ENCODE measurements at regions not wholly inside any gene's neighbourhood (a gene's known extent, or its start where the extent isn't known, plus 50 kb on each side); places are given as distances from the start of the nearest gene placed in this dataset.
"Not testable (repeated sequence)": the region's sequence is repeated elsewhere in the genome, so short reads cannot be mapped to it uniquely, and the experiment has no call there.

DNA sequence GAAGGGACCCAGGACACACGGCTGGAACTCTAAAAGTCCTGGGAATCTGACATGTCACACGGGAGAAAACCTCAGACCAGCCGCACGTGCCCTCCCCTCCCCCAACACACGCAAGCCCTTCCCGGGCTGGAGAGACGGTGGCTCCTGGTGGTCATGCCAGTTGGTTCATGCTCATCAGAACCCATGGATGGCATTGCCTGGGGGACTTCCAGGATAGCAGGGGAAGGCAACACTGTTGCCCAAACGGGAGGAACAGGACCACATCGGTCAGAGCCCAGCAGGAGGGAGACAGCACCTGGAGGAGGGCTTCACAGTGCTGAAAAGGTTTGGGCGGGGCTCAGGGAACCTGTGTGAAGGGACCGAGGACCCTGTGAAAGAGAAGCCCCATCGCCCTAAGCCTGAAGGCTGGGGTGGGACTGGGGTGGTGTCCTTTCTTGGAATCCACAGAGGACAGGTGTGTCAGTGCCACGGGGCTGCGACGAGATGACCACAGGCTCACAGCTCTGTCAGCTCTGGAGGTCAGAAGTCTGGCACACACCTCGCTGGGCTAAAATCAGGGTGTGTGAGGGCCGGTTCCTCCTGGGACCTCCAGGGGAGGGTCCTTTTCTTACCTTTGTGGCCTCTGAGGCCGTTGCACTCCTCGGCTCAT is 151.7 kb upstream of the ZNF469 start:
- H2AFZ ChIP-seq (ENCODE audit: low read depth, low read length); H3K79me2 ChIP-seq (ENCODE audit: control insufficient read depth, insufficient read depth, low read length); H3K4me3 ChIP-seq; DNase-seq (ENCODE audit: extremely low read depth in 1 of 4, low spot score in 3 of 4); in situ Hi-C loops (cut with MboI); H3K27ac ChIP-seq (ENCODE audit: extremely low read depth, low read depth, low read length); BruUV-seq (replicated peaks); FAIRE-seq; CTCF ChIA-PET (ENCODE audit: low intra/inter-chr PET ratio); H3K9me3 ChIP-seq (replicated peaks; ENCODE audit: control insufficient read depth, insufficient read depth, low read depth, low read length); ATAC-seq; H3K9ac ChIP-seq (ENCODE audit: insufficient read depth in 1 of 2, low read depth in 2 of 2, low read length in 2 of 2); intact Hi-C loops (cut with micrococcal nuclease); H3K9me1 ChIP-seq (ENCODE audit: control insufficient read depth, insufficient read depth, low read length); H4K20me1 ChIP-seq (replicated peaks; ENCODE audit: control insufficient read depth, insufficient read depth, low read length); POLR2A ChIA-PET; H3K4me2 ChIP-seq (ENCODE audit: insufficient read depth, low read length); H3K36me3 ChIP-seq (ENCODE audit: control insufficient read depth, insufficient read depth, low read length): not testable (repeated sequence)
- Histone ChIP-seq H3K4me1 (replicated peaks in 1 of 2; ENCODE audit: control insufficient read depth in 2 of 2, insufficient read depth in 2 of 2, low read length in 2 of 2) (peaks cover 4 to 21% of the 10 kb centered on the region in 2 experiments; a peak in 4 of 5 replicates), H3K27me3 (ENCODE audit: control insufficient read depth in 2 of 2, insufficient read depth in 2 of 2, low read length in 2 of 2) (peaks cover 0 to 10% of the 10 kb centered on the region in 2 experiments; a peak in 2 of 5 replicates)
- WGBS (ENCODE audit: insufficient coverage, low coverage, missing lambda C conversion rate), result 23% methylated on average over 3 of the region's 19 CpGs
- TF ChIP-seq BHLHE40 (IDR thresholded peaks at IDR 0.05; ENCODE audit: low read length), result peak; percentile 40; the same call in 1 of the 2 replicates

GRCh38 chr16:88231839-88232238 is 150.9 kb upstream of the ZNF469 start:
- BruUV-seq (replicated peaks); in situ Hi-C loops (cut with MboI); H3K9me1 ChIP-seq (ENCODE audit: control insufficient read depth, insufficient read depth, low read length); H3K36me3 ChIP-seq (ENCODE audit: control insufficient read depth, insufficient read depth, low read length); H3K9me3 ChIP-seq (replicated peaks; ENCODE audit: control insufficient read depth, insufficient read depth, low read depth, low read length); H3K4me2 ChIP-seq (ENCODE audit: insufficient read depth, low read length); H3K27ac ChIP-seq (ENCODE audit: extremely low read depth, low read depth, low read length); CTCF ChIA-PET (ENCODE audit: low intra/inter-chr PET ratio); H3K9ac ChIP-seq (ENCODE audit: insufficient read depth in 1 of 2, low read depth in 2 of 2, low read length in 2 of 2); intact Hi-C loops (cut with micrococcal nuclease); ATAC-seq; H3K4me3 ChIP-seq; H2AFZ ChIP-seq (ENCODE audit: low read depth, low read length); FAIRE-seq; H3K79me2 ChIP-seq (ENCODE audit: control insufficient read depth, insufficient read depth, low read length); DNase-seq (ENCODE audit: extremely low read depth in 1 of 4, low spot score in 3 of 4); H4K20me1 ChIP-seq (replicated peaks; ENCODE audit: control insufficient read depth, insufficient read depth, low read length); H3K27me3 ChIP-seq (ENCODE audit: control insufficient read depth in 2 of 2, insufficient read depth in 2 of 2, low read length in 2 of 2): not testable (repeated sequence)
- POLR2A ChIA-PET, result interaction anchor here (1.2 kb wide), 1 partner anchor 35 kb away, joined by 3 read pairs; no protein-coding TSS in a partner anchor
- peaks cover 4 to 21% of the 10 kb centered on the region in 2 experiments; a peak in 4 of 5 replicates for H3K4me1 ChIP-seq (replicated peaks in 1 of 2; ENCODE audit: control insufficient read depth in 2 of 2, insufficient read depth in 2 of 2, low read length in 2 of 2)
- whole genome bisulfite sequencing (ENCODE audit: insufficient coverage, low coverage, missing lambda C conversion rate), result 62% methylated on average over 9 of the region's 13 CpGs

Data from K562 (cell line).